Sigmoid colon (tissue), 4 donors: ENCODE measurements at regions not wholly inside any gene's neighbourhood (a gene's known extent, or its start where the extent isn't known, plus 50 kb on each side); places are given as distances from the start of the nearest gene placed in this dataset.

Experiments
- EP300 ChIP-seq, 4 donors: sonication (generic); formaldehyde crosslinking; IDR thresholded peaks; one replicate each; pipeline ENCODE4 v1.6.1; 2017; ENCODE audit warnings: antibody characterized with exemption in 4 of 4
- POLR2AphosphoS5 ChIP-seq, 4 donors: sonication (generic); formaldehyde crosslinking; IDR thresholded peaks; one replicate each; pipeline ENCODE4 v1.6.1; 2017; ENCODE audit warnings: antibody characterized with exemption in 4 of 4
- TF ChIP-seq, protein P1 (sequence below), 4 experiments: fragments of 450-650 bp in 3 of 4; fragments of 200-600 bp in 1 of 4; IDR thresholded peaks; one replicate each; pipeline ENCODE4 v1.5.1; 2016 to 2019; ENCODE audit warnings: antibody characterized with exemption in 4 of 4, mild to moderate bottlenecking in 3 of 4, moderate library complexity in 2 of 4

DNA sequence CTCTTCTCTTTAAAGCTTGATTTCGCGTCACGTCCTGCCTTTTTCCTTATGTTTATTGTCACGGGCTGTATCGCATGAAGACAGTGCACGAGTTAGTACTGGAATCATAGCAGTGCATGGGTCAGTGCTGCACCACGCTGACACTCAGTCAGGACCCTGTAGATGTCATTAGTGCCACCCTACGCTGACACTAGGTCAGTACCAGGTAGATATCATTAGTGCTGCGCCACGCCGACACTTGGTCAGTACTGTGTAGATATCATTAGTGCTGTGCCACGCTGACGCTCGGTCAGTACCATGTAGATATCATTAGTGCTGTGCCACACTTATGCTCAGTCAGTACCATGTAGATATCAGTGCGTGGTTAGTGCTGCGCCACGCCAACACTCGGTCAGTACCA lies 106.2 kb upstream of the ZNF469 start:
- TF ChIP-seq, protein P1, sequence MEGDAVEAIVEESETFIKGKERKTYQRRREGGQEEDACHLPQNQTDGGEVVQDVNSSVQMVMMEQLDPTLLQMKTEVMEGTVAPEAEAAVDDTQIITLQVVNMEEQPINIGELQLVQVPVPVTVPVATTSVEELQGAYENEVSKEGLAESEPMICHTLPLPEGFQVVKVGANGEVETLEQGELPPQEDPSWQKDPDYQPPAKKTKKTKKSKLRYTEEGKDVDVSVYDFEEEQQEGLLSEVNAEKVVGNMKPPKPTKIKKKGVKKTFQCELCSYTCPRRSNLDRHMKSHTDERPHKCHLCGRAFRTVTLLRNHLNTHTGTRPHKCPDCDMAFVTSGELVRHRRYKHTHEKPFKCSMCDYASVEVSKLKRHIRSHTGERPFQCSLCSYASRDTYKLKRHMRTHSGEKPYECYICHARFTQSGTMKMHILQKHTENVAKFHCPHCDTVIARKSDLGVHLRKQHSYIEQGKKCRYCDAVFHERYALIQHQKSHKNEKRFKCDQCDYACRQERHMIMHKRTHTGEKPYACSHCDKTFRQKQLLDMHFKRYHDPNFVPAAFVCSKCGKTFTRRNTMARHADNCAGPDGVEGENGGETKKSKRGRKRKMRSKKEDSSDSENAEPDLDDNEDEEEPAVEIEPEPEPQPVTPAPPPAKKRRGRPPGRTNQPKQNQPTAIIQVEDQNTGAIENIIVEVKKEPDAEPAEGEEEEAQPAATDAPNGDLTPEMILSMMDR (IDR thresholded peaks at IDR 0.05), result no peak
- no peak for TF ChIP-seq POLR2AphosphoS5 (IDR thresholded peaks at IDR 0.05)
- no peak for TF ChIP-seq EP300 (IDR thresholded peaks at IDR 0.05)
